Keratinocyte (primary cell): ENCODE measurements at regions not wholly inside any gene's neighbourhood (a gene's known extent, or its start where the extent isn't known, plus 50 kb on each side); places are given as distances from the start of the nearest gene placed in this dataset.
"Not testable (repeated sequence)": the region's sequence is repeated elsewhere in the genome, so short reads cannot be mapped to it uniquely, and the experiment has no call there.

Experiments used
- DNase-seq: peaks from one replicate; pipeline ENCODE4 v3.0.0-alpha.2; 2011; ENCODE audit warnings: low read depth, missing footprints, low spot score
- FAIRE-seq: peaks from 2 replicates; lab custom pipeline; 2011; peaks lifted over from hg19 to GRCh38; lab: Jason Lieb, UNC
- H2AFZ ChIP-seq: 2 replicates; pipeline ENCODE4 v1.6.0; 2012; ENCODE audit warnings: low read length, control low read depth, inconsistent platforms; ENCODE audit not compliant: control insufficient read depth
- H3K27ac ChIP-seq: 2 replicates; pipeline ENCODE4 v1.5.1; 2011; ENCODE audit warnings: low read length; ENCODE audit not compliant: control insufficient read depth, insufficient read depth
- H3K27me3 ChIP-seq: 3 replicates; pipeline ENCODE4 v1.6.0; 2011; ENCODE audit warnings: low read length; ENCODE audit not compliant: control insufficient read depth, insufficient read depth; ENCODE audit errors: extremely low read depth
- H3K36me3 ChIP-seq, 2 experiments: 2 replicates in 1 of 2; 3 replicates in 1 of 2; pipeline ENCODE4 v1.5.1; 2011; ENCODE audit warnings: low read length in 2 of 2, mild to moderate bottlenecking in 1 of 2; ENCODE audit not compliant: control insufficient read depth in 2 of 2, insufficient read depth in 2 of 2; ENCODE audit errors: extremely low read depth in 1 of 2
- H3K4me1 ChIP-seq: 3 replicates; pipeline ENCODE4 v1.5.1; 2011; ENCODE audit warnings: low read length; ENCODE audit not compliant: control insufficient read depth, insufficient read depth; ENCODE audit errors: extremely low read depth
- H3K4me2 ChIP-seq: 3 replicates; pipeline ENCODE4 v1.6.0; 2011; ENCODE audit warnings: low read depth, low read length; ENCODE audit not compliant: control insufficient read depth, insufficient read depth; ENCODE audit errors: extremely low read depth
- H3K4me3 ChIP-seq, 3 experiments: fragments of 200-600 bp in 1 of 3; sonication (generic) in 1 of 3; 2 replicates in 2 of 3; 3 replicates in 1 of 3; pipeline ENCODE4 v1.5.1; 2011 to 2016; ENCODE audit warnings: low read length in 3 of 3, mild to moderate bottlenecking in 3 of 3, control low read depth in 2 of 3, inconsistent platforms in 1 of 3, low read depth in 1 of 3, mixed read lengths in 1 of 3, mixed run types in 1 of 3, moderate library complexity in 1 of 3; ENCODE audit not compliant: control insufficient read depth in 2 of 3, insufficient read depth in 2 of 3; ENCODE audit errors: extremely low read depth in 1 of 3
- H3K79me2 ChIP-seq: 2 replicates; pipeline ENCODE4 v1.6.0; 2012; ENCODE audit warnings: low read length; ENCODE audit not compliant: control insufficient read depth, insufficient read depth
- H3K9ac ChIP-seq: 3 replicates; pipeline ENCODE4 v1.6.0; 2011; ENCODE audit warnings: low read length; ENCODE audit not compliant: control insufficient read depth, insufficient read depth; ENCODE audit errors: extremely low read depth
- H3K9me1 ChIP-seq: 3 replicates; pipeline ENCODE4 v1.6.0; 2011; ENCODE audit warnings: low read length; ENCODE audit not compliant: control insufficient read depth, insufficient read depth; ENCODE audit errors: extremely low read depth
- H3K9me3 ChIP-seq: 2 replicates; pipeline ENCODE4 v1.5.1; 2012; ENCODE audit warnings: low read depth, low read length; ENCODE audit not compliant: control insufficient read depth
- H4K20me1 ChIP-seq: 3 replicates; pipeline ENCODE4 v1.6.0; 2011; ENCODE audit warnings: low read length; ENCODE audit not compliant: control insufficient read depth, insufficient read depth; ENCODE audit errors: extremely low read depth
- EZH2 ChIP-seq: IDR thresholded peaks from one replicate; pipeline ENCODE4 v1.6.1; 2012; ENCODE audit warnings: inconsistent platforms, mild to moderate bottlenecking, low read length, moderate library complexity
- dilution Hi-C: fragments of 300-500 bp; cut with MboI; formaldehyde crosslinking; loops from one replicate; pipeline ENCODE4 v1.7.0; 2020; ENCODE audit warnings: low sequenced_read_pairs; ENCODE audit not compliant: extremely low pct_ligation_motif_present
- TF ChIP-seq, protein P1 (sequence below), 3 experiments: IDR thresholded peaks in 1 of 3; conservative IDR thresholded peaks in 1 of 3; optimal IDR thresholded peaks in 1 of 3; 2 replicates in 2 of 3; 3 replicates in 1 of 3; pipeline versions ENCODE3 to v1.5.1; 2011; ENCODE audit warnings: low read length in 3 of 3, mild to moderate bottlenecking in 3 of 3, moderate library complexity in 2 of 3, control low read depth in 1 of 3, inconsistent platforms in 1 of 3; ENCODE audit not compliant: insufficient read depth in 2 of 3; ENCODE audit errors: extremely low read depth in 1 of 3

DNA sequence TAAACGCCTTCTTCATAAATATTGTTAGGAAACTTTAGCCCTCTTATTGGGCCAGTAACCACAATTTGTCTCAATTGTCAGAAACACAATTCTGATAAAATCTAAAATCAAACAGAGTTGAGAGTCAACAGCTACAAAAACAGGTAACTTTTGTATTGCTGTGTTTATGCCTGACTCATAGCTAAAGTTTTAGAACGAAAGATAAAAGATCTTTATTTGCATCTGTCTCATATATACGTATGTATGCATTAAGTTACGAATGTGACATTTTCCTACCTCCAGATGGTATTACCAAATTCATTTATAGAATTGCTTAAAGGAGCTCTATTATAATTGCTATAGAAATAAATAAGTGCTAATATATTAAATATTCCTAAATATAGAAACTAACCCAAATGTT lies 887.9 kb upstream of the NDST4 start:
- DNase-seq: no peak
- FAIRE-seq: no peak
- Histone ChIP-seq H3K4me1 (no peaks in the 10 kb centered on the region), H3K9me3 (no peaks in the 10 kb centered on the region), H3K4me3 (no peak overlapping the region), H3K9ac (no peak overlapping the region), H3K36me3 (no peaks in the 10 kb centered on the region), H3K27ac (no peak overlapping the region), H3K27me3 (no peaks in the 10 kb centered on the region), H4K20me1 (no peaks in the 10 kb centered on the region), H2AFZ (no peak overlapping the region), H3K4me2 (no peak overlapping the region), H3K9me1 (no peaks in the 10 kb centered on the region), H3K79me2 (no peaks in the 10 kb centered on the region)
- dilution Hi-C loops: no loop called here
- TF ChIP-seq, protein P1, sequence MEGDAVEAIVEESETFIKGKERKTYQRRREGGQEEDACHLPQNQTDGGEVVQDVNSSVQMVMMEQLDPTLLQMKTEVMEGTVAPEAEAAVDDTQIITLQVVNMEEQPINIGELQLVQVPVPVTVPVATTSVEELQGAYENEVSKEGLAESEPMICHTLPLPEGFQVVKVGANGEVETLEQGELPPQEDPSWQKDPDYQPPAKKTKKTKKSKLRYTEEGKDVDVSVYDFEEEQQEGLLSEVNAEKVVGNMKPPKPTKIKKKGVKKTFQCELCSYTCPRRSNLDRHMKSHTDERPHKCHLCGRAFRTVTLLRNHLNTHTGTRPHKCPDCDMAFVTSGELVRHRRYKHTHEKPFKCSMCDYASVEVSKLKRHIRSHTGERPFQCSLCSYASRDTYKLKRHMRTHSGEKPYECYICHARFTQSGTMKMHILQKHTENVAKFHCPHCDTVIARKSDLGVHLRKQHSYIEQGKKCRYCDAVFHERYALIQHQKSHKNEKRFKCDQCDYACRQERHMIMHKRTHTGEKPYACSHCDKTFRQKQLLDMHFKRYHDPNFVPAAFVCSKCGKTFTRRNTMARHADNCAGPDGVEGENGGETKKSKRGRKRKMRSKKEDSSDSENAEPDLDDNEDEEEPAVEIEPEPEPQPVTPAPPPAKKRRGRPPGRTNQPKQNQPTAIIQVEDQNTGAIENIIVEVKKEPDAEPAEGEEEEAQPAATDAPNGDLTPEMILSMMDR (optimal IDR thresholded peaks at IDR 0.05 in 1 of 3, IDR thresholded peaks at IDR 0.05 in 1 of 3, conservative IDR thresholded peaks at IDR 0.05 in 1 of 3; ENCODE audit: extremely low read depth in 1 of 3, insufficient read depth in 2 of 3, low read length in 3 of 3): no peak
- TF ChIP-seq EZH2: no peak

DNA sequence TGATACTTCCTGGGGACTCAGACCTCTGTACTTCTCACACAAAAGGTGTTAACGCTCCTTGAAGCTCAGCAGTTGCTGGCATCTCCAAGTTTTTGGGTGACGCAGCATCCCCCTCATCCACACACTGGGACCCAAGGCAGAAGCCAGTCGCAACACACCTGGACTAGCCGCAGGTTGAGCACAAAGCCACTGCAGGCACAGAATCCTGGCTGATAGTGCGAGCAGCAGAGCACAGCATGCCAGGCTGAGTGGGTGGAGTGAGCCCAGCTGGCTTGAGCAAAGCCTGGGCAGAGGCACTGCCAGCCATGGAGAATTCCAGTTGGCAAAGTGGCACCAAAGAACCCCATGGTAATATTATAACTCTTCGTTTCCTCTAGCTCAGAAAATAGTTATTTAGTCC lies 873.2 kb upstream of the NDST4 start:
- dilution Hi-C loops: no loop called here
- no peaks in the 10 kb centered on the region for H3K36me3 ChIP-seq
- H3K4me3 ChIP-seq: no peak overlapping the region
- no peaks in the 10 kb centered on the region for H3K4me1 ChIP-seq
- H3K9ac ChIP-seq: no peak overlapping the region
- H3K9me3 ChIP-seq: no peaks in the 10 kb centered on the region
- DNase-seq (no peak), FAIRE-seq (no peak)
- no peak for TF ChIP-seq EZH2
- TF ChIP-seq, protein P1 (optimal IDR thresholded peaks at IDR 0.05 in 1 of 3, IDR thresholded peaks at IDR 0.05 in 1 of 3, conservative IDR thresholded peaks at IDR 0.05 in 1 of 3; ENCODE audit: extremely low read depth in 1 of 3, insufficient read depth in 2 of 3, low read length in 3 of 3): no peak
- H4K20me1 ChIP-seq: no peaks in the 10 kb centered on the region
- no peak overlapping the region for H3K27ac ChIP-seq
- H2AFZ ChIP-seq: no peak overlapping the region
- no peaks in the 10 kb centered on the region for H3K27me3 ChIP-seq
- no peaks in the 10 kb centered on the region for H3K9me1 ChIP-seq
- H3K79me2 ChIP-seq: no peaks in the 10 kb centered on the region
- no peak overlapping the region for H3K4me2 ChIP-seq

DNA sequence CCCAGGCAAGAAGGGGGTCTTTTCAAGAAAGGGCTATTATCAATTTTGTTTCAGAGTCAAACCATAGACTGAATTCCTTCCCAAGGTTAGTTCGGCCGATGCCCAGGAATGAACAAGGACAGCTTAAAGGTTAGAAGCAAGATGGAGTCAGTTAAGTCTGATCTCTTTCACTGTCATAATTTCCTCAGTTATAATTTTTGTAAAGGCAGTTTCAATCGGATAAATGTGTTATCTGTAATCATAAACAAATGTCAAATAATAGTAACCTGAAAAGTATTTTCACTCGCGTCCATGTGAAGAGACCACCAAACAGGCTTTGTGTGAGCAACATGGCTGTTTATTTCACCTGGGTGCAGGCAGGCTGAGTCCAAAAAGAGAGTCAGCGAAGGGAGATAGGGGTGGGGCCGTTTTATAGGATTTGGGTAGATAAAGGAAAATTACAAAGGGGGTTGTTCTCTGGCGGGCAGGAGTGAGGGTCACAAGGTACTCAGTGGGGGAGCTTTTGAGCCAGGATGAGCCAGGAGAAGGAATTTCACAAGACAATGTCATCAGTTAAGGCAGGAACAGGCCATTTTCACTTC lies 862.1 kb upstream of the NDST4 start:
- DNase-seq, FAIRE-seq, H3K36me3 ChIP-seq, H3K27ac ChIP-seq, H2AFZ ChIP-seq, H3K9me1 ChIP-seq, H3K4me3 ChIP-seq, H4K20me1 ChIP-seq, H3K9ac ChIP-seq, dilution Hi-C loops, H3K4me1 ChIP-seq, H3K79me2 ChIP-seq, H3K4me2 ChIP-seq, H3K27me3 ChIP-seq, H3K9me3 ChIP-seq: not testable (repeated sequence)
